ENCODE measurements at regions not wholly inside any gene's neighbourhood (a gene's known extent, or its start where the extent isn't known, plus 50 kb on each side); places are given as distances from the start of the nearest gene placed in this dataset.

- BruUV-seq (replicated peaks) = no TSS peak
- no peaks in the 10 kb centered on the region for H3K4me1 Mint-ChIP-seq (ENCODE audit: insufficient read depth, unreplicated experiment)
- ChIA-PET POLR2A (interaction anchor here (0.7 kb wide), 1 partner anchor 78 kb away, joined by 3 read pairs; no protein-coding TSS in a partner anchor), CTCF (interaction anchor here (0.6 to 1.5 kb wide), 2 partner anchors 12 to 403 kb away, joined by 3 read pairs; no protein-coding TSS in a partner anchor)
- TF ChIP-seq CTCF (IDR thresholded peaks at IDR 0.05; ENCODE audit: unreplicated experiment) = no peak
- H3K27ac Mint-ChIP-seq (ENCODE audit: low read depth, unreplicated experiment) = no peak overlapping the region
- no peaks in the 10 kb centered on the region for H3K36me3 Mint-ChIP-seq (ENCODE audit: insufficient read depth, unreplicated experiment)
- H3K4me3 Mint-ChIP-seq (ENCODE audit: unreplicated experiment) = no peak overlapping the region
- no peak for DNase-seq (ENCODE audit: unreplicated experiment)
- H3K27me3 Mint-ChIP-seq (ENCODE audit: insufficient read depth, unreplicated experiment) = no peaks in the 10 kb centered on the region
- intact Hi-C loops (cut with micrococcal nuclease) = no loop called here
- H3K9me3 Mint-ChIP-seq (ENCODE audit: unreplicated experiment) = peaks cover 19% of the 10 kb centered on the region
Measured at GRCh38 chr16:54526087-54526486, 239.5 kb upstream of the IRX3 start.

GRCh38 chr16:54525104-54525503 is 238.5 kb upstream of the IRX3 start:
- Mint-ChIP-seq H3K27ac (ENCODE audit: low read depth, unreplicated experiment) (no peak overlapping the region), H3K4me1 (ENCODE audit: insufficient read depth, unreplicated experiment) (no peaks in the 10 kb centered on the region), H3K36me3 (ENCODE audit: insufficient read depth, unreplicated experiment) (no peaks in the 10 kb centered on the region), H3K27me3 (ENCODE audit: insufficient read depth, unreplicated experiment) (no peaks in the 10 kb centered on the region), H3K9me3 (ENCODE audit: unreplicated experiment) (peaks cover 19% of the 10 kb centered on the region), H3K4me3 (ENCODE audit: unreplicated experiment) (no peak overlapping the region)
- ChIA-PET CTCF (interaction anchor here (0.6 to 0.7 kb wide), 3 partner anchors 22 to 351 kb away, joined by 3 read pairs; no protein-coding TSS in a partner anchor), POLR2A (interaction anchor here (1.0 kb wide), 1 partner anchor 26 kb away, joined by 5 read pairs; no protein-coding TSS in a partner anchor)
- no peak for TF ChIP-seq CTCF (IDR thresholded peaks at IDR 0.05; ENCODE audit: unreplicated experiment)
- no peak for DNase-seq (ENCODE audit: unreplicated experiment)
- BruUV-seq (replicated peaks) = no TSS peak
- intact Hi-C loops (cut with micrococcal nuclease) = no loop called here

- H3K36me3 Mint-ChIP-seq (ENCODE audit: insufficient read depth, unreplicated experiment) = no peaks in the 10 kb centered on the region
- no TSS peak for BruUV-seq (replicated peaks)
- H3K9me3 Mint-ChIP-seq (ENCODE audit: unreplicated experiment) = peaks cover 19% of the 10 kb centered on the region
- POLR2A ChIA-PET = interaction anchor here (0.5 to 0.6 kb wide), 2 partner anchors 12 to 289 kb away, joined by 3 to 5 read pairs; no protein-coding TSS in a partner anchor
- no peaks in the 10 kb centered on the region for H3K27me3 Mint-ChIP-seq (ENCODE audit: insufficient read depth, unreplicated experiment)
- CTCF ChIA-PET = interaction anchor here (1.3 kb wide), 1 partner anchor 16 kb away, joined by 3 read pairs; no protein-coding TSS in a partner anchor
- H3K4me1 Mint-ChIP-seq (ENCODE audit: insufficient read depth, unreplicated experiment) = peaks cover 5% of the 10 kb centered on the region
- no peak overlapping the region for H3K4me3 Mint-ChIP-seq (ENCODE audit: unreplicated experiment)
- H3K27ac Mint-ChIP-seq (ENCODE audit: low read depth, unreplicated experiment) = no peak overlapping the region
- no peak for DNase-seq (ENCODE audit: unreplicated experiment)
- intact Hi-C loops (cut with micrococcal nuclease) = no loop called here
- no peak for TF ChIP-seq CTCF (IDR thresholded peaks at IDR 0.05; ENCODE audit: unreplicated experiment)
Measured at GRCh38 chr16:54522584-54522983, 236.0 kb upstream of the IRX3 start.

- POLR2A ChIA-PET = no interaction called here
- Mint-ChIP-seq H3K27ac (ENCODE audit: low read depth, unreplicated experiment) (no peak overlapping the region), H3K27me3 (ENCODE audit: insufficient read depth, unreplicated experiment) (no peaks in the 10 kb centered on the region), H3K4me1 (ENCODE audit: insufficient read depth, unreplicated experiment) (peaks cover 5% of the 10 kb centered on the region), H3K9me3 (ENCODE audit: unreplicated experiment) (peaks cover 10% of the 10 kb centered on the region), H3K4me3 (ENCODE audit: unreplicated experiment) (no peak overlapping the region), H3K36me3 (ENCODE audit: insufficient read depth, unreplicated experiment) (no peaks in the 10 kb centered on the region)
- intact Hi-C loops (cut with micrococcal nuclease) = no loop called here
- DNase-seq (ENCODE audit: unreplicated experiment) = no peak
- no peak for TF ChIP-seq CTCF (IDR thresholded peaks at IDR 0.05; ENCODE audit: unreplicated experiment)
- no TSS peak for BruUV-seq (replicated peaks)
- CTCF ChIA-PET = interaction anchor here (0.7 to 1.3 kb wide), 2 partner anchors 18 to 55 kb away, joined by 3 read pairs; no protein-coding TSS in a partner anchor
Measured at GRCh38 chr16:54521327-54521726, 234.7 kb upstream of the IRX3 start.
